Activated naive CD4-positive, alpha-beta T cell treated with anti-CD3 and anti-CD28 coated beads for 36 hours (primary cell): ENCODE measurements at regions not wholly inside any gene's neighbourhood (a gene's known extent, or its start where the extent isn't known, plus 50 kb on each side); places are given as distances from the start of the nearest gene placed in this dataset.
A peak's percentile ranks its signal among the peaks of the same experiment; 100 is the strongest.

Experiments used
- CTCF ChIA-PET: fragments of 350-600 bp; sonication (Branson Sonifier 250); formaldehyde crosslinking; loops from one replicate; lab custom pipeline; 2021; ENCODE audit warnings: antibody characterized with exemption; lab: Charles Lee
- DNase-seq: peaks from one replicate; pipeline ENCODE4 v3.0.0-alpha.2; 2020
- H3K27ac Mint-ChIP-seq: one replicate; pipeline ENCODE4 v1.8.0; 2021; ENCODE audit warnings: mild to moderate bottlenecking, mixed read lengths
- H3K27me3 Mint-ChIP-seq: one replicate; pipeline ENCODE4 v1.8.0; 2021; ENCODE audit warnings: low read depth, mixed read lengths
- H3K36me3 Mint-ChIP-seq: one replicate; pipeline ENCODE4 v1.8.0; 2021; ENCODE audit warnings: low read depth, mixed read lengths
- H3K4me1 Mint-ChIP-seq: one replicate; pipeline ENCODE4 v1.8.0; 2021; ENCODE audit warnings: low read depth, mixed read lengths
- H3K4me3 Mint-ChIP-seq: one replicate; pipeline ENCODE4 v1.8.0; 2021; ENCODE audit warnings: mild to moderate bottlenecking, moderate library complexity, mixed read lengths
- H3K9me3 Mint-ChIP-seq: one replicate; pipeline ENCODE4 v1.8.0; 2021; ENCODE audit warnings: mixed read lengths
- intact Hi-C: fragments of 100-400 bp; cut with micrococcal nuclease; formaldehyde crosslinking; loops from one replicate; pipeline ENCODE4 v1.15.1; 2023

DNA sequence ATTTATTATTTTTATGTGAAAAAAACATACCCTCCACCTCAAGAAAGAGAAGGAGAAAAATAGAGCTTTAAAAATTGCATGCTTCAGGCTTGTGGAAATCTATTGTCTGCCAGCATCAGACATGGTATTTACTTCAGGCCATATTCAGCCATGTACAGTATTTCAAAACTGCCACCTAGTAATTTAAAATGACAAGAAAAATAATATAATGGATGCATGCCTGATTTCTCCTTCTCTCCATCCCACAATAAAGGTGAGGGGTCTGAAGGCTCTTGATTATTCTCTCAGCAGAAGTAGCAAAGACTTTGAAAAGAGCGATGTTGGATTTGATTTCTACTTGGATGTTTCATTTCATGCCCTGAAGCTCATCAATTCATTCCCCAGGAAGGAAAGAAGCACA lies 250.7 kb downstream of the TBC1D4 start:
- Mint-ChIP-seq H3K4me3 (no peak overlapping the region), H3K9me3 (peaks cover 2% of the 10 kb centered on the region), H3K4me1 (no peaks in the 10 kb centered on the region), H3K27ac (no peak overlapping the region), H3K27me3 (no peaks in the 10 kb centered on the region), H3K36me3 (no peaks in the 10 kb centered on the region)
- CTCF ChIA-PET = no interaction called here
- DNase-seq = no peak
- intact Hi-C loops = no loop called here

DNA sequence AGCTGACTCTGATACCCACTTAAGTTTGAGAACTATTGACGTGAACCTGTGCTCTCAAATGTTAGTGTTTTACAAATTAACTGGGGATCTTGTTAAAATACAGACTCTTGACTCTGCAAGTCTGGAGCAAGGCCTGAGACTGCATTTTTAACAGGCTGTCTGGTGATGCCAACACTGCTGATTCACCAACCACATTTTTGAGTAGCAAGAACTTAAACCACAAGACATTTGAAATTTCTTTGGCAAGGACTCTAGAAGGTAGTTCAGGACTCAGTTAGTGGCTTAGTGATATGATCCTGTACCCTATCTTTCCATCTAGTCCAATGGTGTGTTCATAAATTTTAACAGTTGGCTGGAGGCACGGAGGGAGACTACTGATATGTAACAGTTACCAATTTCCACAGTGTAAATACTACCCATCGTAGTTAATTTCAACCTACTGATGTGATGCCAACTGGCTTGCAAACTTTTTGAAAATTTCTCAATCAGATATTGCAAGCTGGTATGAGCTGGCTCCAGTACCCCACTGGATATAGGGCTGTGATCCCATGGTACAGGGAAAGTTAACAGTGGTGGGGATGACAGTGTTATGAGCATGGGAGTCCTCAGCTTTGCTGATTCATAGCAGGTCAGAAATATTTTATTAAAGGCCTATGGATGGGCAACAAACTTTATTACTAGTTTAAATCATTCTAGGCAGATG lies 255.1 kb downstream of the TBC1D4 start:
- H3K27me3 Mint-ChIP-seq = no peaks in the 10 kb centered on the region
- H3K4me3 Mint-ChIP-seq = no peak overlapping the region
- peaks cover 2% of the 10 kb centered on the region for H3K9me3 Mint-ChIP-seq
- H3K4me1 Mint-ChIP-seq = no peaks in the 10 kb centered on the region
- CTCF ChIA-PET = no interaction called here
- no peak for DNase-seq
- H3K27ac Mint-ChIP-seq = no peak overlapping the region
- no peaks in the 10 kb centered on the region for H3K36me3 Mint-ChIP-seq
- intact Hi-C loops = no loop called here

GRCh38 chr13:75226092-75226491 lies 255.9 kb downstream of the TBC1D4 start:
- no peaks in the 10 kb centered on the region for H3K4me1 Mint-ChIP-seq

GRCh38 chr13:75225288-75226032 lies 256.5 kb downstream of the TBC1D4 start:
- Mint-ChIP-seq H3K4me1 (no peaks in the 10 kb centered on the region), H3K36me3 (no peaks in the 10 kb centered on the region), H3K9me3 (no peaks in the 10 kb centered on the region), H3K4me3 (no peak overlapping the region), H3K27ac (no peak overlapping the region), H3K27me3 (peaks cover 5% of the 10 kb centered on the region)
- intact Hi-C loops = no loop called here
- CTCF ChIA-PET = interaction anchor here (1.0 to 1.3 kb wide), 2 partner anchors 16 to 142 kb away, joined by 3 to 6 read pairs; no protein-coding TSS in a partner anchor
- no peak for DNase-seq

More at GRCh38 chr13:75226092-75226491, 255.9 kb downstream of the TBC1D4 start:
- DNase-seq = no peak
- H3K36me3 Mint-ChIP-seq = no peaks in the 10 kb centered on the region
- no peaks in the 10 kb centered on the region for H3K9me3 Mint-ChIP-seq
- H3K27me3 Mint-ChIP-seq = no peaks in the 10 kb centered on the region
- no peak overlapping the region for H3K27ac Mint-ChIP-seq
- intact Hi-C loops = no loop called here
- no peak overlapping the region for H3K4me3 Mint-ChIP-seq
- CTCF ChIA-PET = interaction anchor here (1.0 to 1.3 kb wide), 2 partner anchors 16 to 141 kb away, joined by 3 to 6 read pairs; no protein-coding TSS in a partner anchor

DNA sequence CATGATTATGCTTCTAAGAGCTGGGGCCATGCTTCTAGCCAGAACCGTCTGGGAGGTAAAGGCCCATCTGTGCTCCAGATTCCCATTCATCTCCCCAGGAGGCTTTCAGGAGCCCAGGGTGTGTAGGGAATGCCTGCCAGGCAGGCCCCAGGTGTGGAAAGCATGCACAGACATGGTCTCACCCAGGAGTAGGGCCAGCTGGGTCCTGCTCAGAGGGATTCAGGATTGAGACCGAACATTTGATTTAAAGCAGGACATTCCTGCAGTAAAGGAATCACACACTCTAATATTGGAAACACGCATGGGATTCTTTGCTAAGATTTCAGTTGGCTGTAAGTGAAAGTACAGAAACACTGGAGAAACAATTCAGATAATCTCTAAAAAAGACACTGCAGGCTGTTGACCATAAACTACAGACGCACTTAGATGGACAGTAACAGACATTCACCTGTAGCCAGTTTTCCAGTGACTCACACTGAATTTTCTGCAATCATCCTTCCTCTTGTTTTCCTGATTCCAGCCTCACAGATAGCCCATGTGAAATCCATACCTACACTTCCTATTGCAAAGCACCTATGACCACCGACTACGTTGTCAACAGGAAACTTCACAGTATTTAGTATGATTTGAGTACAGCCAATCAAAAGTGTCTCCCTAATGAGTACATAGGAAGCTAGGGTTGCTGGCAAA lies 257.8 kb downstream of the TBC1D4 start:
- Mint-ChIP-seq H3K9me3 (no peaks in the 10 kb centered on the region), H3K4me3 (no peak overlapping the region), H3K4me1 (peaks cover 3% of the 10 kb centered on the region), H3K36me3 (no peaks in the 10 kb centered on the region), H3K27me3 (peaks cover 13% of the 10 kb centered on the region), H3K27ac (no peak overlapping the region)
- intact Hi-C loops = no loop called here
- DNase-seq = no peak
- CTCF ChIA-PET = interaction anchor here (0.6 to 0.8 kb wide), 3 partner anchors 32 to 806 kb away, joined by 4 to 5 read pairs (median 4); no protein-coding TSS in a partner anchor

DNA sequence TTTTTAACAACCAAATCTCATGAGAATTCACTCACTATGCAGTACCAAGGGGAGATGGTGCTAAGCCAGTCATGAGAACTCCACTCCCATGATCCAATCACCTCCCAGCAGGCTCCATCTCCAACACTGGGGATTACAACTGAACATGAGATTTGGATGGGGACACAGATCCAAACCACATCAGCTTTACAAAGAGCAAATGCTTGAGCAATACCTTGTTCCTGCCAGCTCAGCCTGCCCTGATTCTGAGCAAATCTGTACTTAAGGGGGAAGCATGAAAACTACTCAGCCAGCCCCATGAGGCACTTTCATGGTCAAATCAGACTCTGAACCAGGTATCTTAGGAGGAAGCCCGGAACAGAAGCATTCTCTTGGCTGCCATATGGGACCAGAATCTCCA lies 259.9 kb downstream of the TBC1D4 start:
- Mint-ChIP-seq H3K4me3 (no peak overlapping the region), H3K9me3 (no peaks in the 10 kb centered on the region), H3K36me3 (no peaks in the 10 kb centered on the region), H3K27ac (no peak overlapping the region), H3K27me3 (peaks cover 24% of the 10 kb centered on the region), H3K4me1 (peaks cover 3% of the 10 kb centered on the region)
- CTCF ChIA-PET = no interaction called here
- intact Hi-C loops = no loop called here
- DNase-seq = no peak

DNA sequence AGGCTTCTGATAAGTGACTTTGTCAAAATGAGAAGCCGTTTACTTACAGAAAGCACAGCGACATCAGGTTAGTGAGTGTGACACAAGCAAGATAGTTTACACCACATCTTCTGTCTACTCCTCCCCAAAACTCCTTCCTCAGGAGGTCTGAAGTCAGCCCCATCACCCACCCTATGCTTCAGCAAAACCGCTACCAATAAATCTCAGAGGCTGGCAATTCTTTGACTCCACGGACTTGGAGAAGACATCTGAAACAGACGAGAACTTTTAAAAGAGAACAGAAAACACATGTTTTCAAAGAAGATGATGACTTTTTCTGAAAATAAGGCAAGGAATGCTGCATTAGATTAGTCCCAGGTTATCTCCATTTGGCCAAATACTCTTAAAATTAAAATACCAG lies 261.1 kb downstream of the TBC1D4 start:
- Mint-ChIP-seq H3K27me3 (peaks cover 27% of the 10 kb centered on the region), H3K36me3 (no peaks in the 10 kb centered on the region), H3K4me1 (peaks cover 3% of the 10 kb centered on the region), H3K27ac (no peak overlapping the region), H3K9me3 (no peaks in the 10 kb centered on the region), H3K4me3 (no peak overlapping the region)
- DNase-seq = no peak
- CTCF ChIA-PET = interaction anchor here (1.7 kb wide), 1 partner anchor 12 kb away, joined by 5 read pairs; no protein-coding TSS in a partner anchor
- intact Hi-C loops = no loop called here

DNA sequence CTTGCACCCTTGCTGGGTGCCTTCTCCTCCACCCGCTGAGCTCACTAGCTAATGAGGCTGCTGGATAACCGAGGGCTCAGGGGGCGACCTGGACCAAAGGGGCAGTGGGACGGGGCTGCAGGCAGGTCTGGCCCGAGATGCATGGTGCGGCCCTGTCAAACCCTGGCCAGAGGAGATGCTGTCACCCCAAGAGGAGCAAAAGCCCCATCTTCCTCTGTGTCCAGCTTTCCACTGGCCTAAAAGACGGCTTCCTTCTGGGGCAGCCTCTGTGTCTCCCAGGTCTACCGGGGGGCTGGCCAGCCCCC lies 261.8 kb downstream of the TBC1D4 start:
- intact Hi-C loops = no loop called here

DNA sequence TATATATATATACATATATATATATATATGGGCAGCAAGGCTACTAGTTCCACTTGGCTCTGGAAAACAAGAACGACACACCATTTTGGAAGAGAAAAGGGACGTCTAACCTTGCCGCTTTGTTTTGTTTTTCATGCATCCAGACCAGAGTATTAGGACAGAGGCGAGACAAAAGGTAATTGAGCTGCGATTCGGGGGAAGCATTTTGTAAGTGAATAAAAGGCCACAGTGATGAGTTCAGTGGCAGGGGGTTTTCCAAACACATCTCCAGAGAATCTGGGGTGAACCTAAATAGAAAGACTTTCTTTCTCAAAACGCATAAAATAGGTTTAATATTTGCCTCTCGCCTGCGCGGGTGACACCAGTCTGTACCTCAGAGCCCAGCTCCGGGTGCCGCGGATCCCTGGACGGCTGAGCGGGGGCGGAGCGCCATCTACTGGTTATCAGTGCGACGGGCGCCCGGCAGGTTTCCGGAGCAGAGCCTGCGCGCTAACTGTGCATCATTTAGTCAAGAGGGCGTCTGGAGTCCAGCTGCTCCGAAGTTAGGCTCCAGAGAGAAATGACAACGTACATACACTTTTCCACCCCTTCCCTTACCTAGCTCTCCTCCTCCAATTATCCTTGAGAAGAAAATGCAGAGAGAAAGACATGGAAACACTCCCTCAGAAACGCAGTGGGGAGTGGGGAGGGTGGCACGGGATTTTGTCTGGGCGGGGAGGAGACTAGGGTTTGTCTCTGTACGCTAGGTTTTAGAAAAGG lies 262.3 kb downstream of the TBC1D4 start:
- Mint-ChIP-seq H3K27me3 (peaks cover 31% of the 10 kb centered on the region), H3K4me3 (peak overlapping the region; percentile 17), H3K9me3 (no peaks in the 10 kb centered on the region), H3K36me3 (no peaks in the 10 kb centered on the region), H3K27ac (no peak overlapping the region), H3K4me1 (peaks cover 3% of the 10 kb centered on the region)
- peak; percentile 89 for DNase-seq
- CTCF ChIA-PET = interaction anchor here (0.5 to 2.2 kb wide), 29 partner anchors 9 to 1496 kb away, joined by 3 to 13 read pairs (median 3); no protein-coding TSS in a partner anchor
- intact Hi-C loops = loop anchor here (1.0 to 10.0 kb wide), 8 partner anchors 138 to 1497 kb away; partner anchors contain the start of genes KLF12 and TBC1D4

More for the DNA sequence above, 261.8 kb downstream of the TBC1D4 start:
- no peak overlapping the region for H3K4me3 Mint-ChIP-seq
- H3K27me3 Mint-ChIP-seq = peaks cover 31% of the 10 kb centered on the region
- H3K9me3 Mint-ChIP-seq = no peaks in the 10 kb centered on the region
- CTCF ChIA-PET = interaction anchor here (0.5 to 2.2 kb wide), 21 partner anchors 9 to 1497 kb away, joined by 3 to 13 read pairs (median 4); no protein-coding TSS in a partner anchor
- no peak for DNase-seq
- no peaks in the 10 kb centered on the region for H3K36me3 Mint-ChIP-seq
- H3K4me1 Mint-ChIP-seq = peaks cover 3% of the 10 kb centered on the region
- H3K27ac Mint-ChIP-seq = no peak overlapping the region

DNA sequence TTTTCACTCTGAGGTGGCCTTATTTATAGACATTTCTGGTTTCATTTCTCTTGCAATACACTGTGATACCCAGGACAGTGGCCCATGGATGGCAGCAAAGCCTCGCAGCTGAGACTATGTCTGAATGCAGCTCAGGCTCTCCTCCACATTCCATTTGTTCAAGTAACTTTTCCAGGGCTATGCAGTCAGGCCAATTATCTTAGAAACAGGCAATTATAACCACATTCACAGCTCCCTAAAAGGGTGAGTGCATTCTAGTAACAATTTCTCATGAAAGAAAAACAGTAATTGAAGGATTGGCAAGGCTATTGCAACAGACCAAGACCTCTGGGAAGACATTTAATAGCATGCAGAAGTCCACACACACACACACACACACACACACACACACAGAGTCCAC lies 264.0 kb downstream of the TBC1D4 start:
- DNase-seq = peak; percentile 12
- Mint-ChIP-seq H3K4me1 (peaks cover 3% of the 10 kb centered on the region), H3K9me3 (no peaks in the 10 kb centered on the region), H3K27ac (no peak overlapping the region), H3K27me3 (peaks cover 31% of the 10 kb centered on the region), H3K36me3 (no peaks in the 10 kb centered on the region), H3K4me3 (no peak overlapping the region)
- CTCF ChIA-PET = interaction anchor here (0.6 to 0.7 kb wide), 7 partner anchors 74 to 1883 kb away, joined by 3 to 5 read pairs (median 3); no protein-coding TSS in a partner anchor
- intact Hi-C loops = loop anchor here (2.0 to 10.0 kb wide), 7 partner anchors 139 to 1495 kb away; partner anchors contain the start of genes KLF12 and TBC1D4

GRCh38 chr13:75216038-75216437 lies 265.9 kb downstream of the TBC1D4 start:
- intact Hi-C loops = loop anchor here (5.0 to 10.0 kb wide), 2 partner anchors 141 to 1081 kb away; partner anchors contain the start of gene KLF12
- peaks cover 31% of the 10 kb centered on the region for H3K27me3 Mint-ChIP-seq
- CTCF ChIA-PET = interaction anchor here (0.6 to 1.4 kb wide), 2 partner anchors 72 to 300 kb away, joined by 3 read pairs; no protein-coding TSS in a partner anchor
- no peaks in the 10 kb centered on the region for H3K36me3 Mint-ChIP-seq
- H3K4me1 Mint-ChIP-seq = peaks cover 3% of the 10 kb centered on the region
- H3K9me3 Mint-ChIP-seq = no peaks in the 10 kb centered on the region
- H3K4me3 Mint-ChIP-seq = no peak overlapping the region
- DNase-seq = no peak
- no peak overlapping the region for H3K27ac Mint-ChIP-seq
